ENCODE measurements at regions not wholly inside any gene's neighbourhood (a gene's known extent, or its start where the extent isn't known, plus 50 kb on each side); places are given as distances from the start of the nearest gene placed in this dataset.

- no peaks in the 10 kb centered on the region for H3K9me1 ChIP-seq (ENCODE audit: control insufficient read depth, insufficient read depth, low read length)
- BruUV-seq (replicated peaks) = no TSS peak
- H3K9me3 ChIP-seq (replicated peaks; ENCODE audit: control insufficient read depth, insufficient read depth, low read depth, low read length) = no peaks in the 10 kb centered on the region
- H3K4me3 ChIP-seq = no peak overlapping the region
- FAIRE-seq (no peak), ATAC-seq (no peak), DNase-seq (ENCODE audit: extremely low read depth in 1 of 4, low spot score in 3 of 4) (no peak)
- no peaks in the 10 kb centered on the region for H3K4me1 ChIP-seq (replicated peaks in 1 of 2; ENCODE audit: control insufficient read depth in 2 of 2, insufficient read depth in 2 of 2, low read length in 2 of 2)
- no peaks in the 10 kb centered on the region for H3K36me3 ChIP-seq (ENCODE audit: control insufficient read depth, insufficient read depth, low read length)
- CTCF ChIA-PET (ENCODE audit: low intra/inter-chr PET ratio) = no interaction called here
- no peak overlapping the region for H3K9ac ChIP-seq (ENCODE audit: insufficient read depth in 1 of 2, low read depth in 2 of 2, low read length in 2 of 2)
- H2AFZ ChIP-seq (ENCODE audit: low read depth, low read length) = no peak overlapping the region
- WGBS (ENCODE audit: insufficient coverage, low coverage, missing lambda C conversion rate) = 3% methylated on average over 2 of the region's 2 CpGs
- H3K4me2 ChIP-seq (ENCODE audit: insufficient read depth, low read length) = no peak overlapping the region
- H3K27me3 ChIP-seq (ENCODE audit: control insufficient read depth in 2 of 2, insufficient read depth in 2 of 2, low read length in 2 of 2) = no peaks in the 10 kb centered on the region
- no peaks in the 10 kb centered on the region for H4K20me1 ChIP-seq (replicated peaks; ENCODE audit: control insufficient read depth, insufficient read depth, low read length)
- no peak overlapping the region for H3K27ac ChIP-seq (ENCODE audit: extremely low read depth, low read depth, low read length)
- no peak for TF ChIP-seq ZNF778 (CRISPR knock-in tag; IDR thresholded peaks at IDR 0.05)
- no peak for TF ChIP-seq DEAF1 (CRISPR knock-in tag; IDR thresholded peaks at IDR 0.05)
- no peak for TF ChIP-seq TAF9B (IDR thresholded peaks at IDR 0.05; ENCODE audit: partially characterized antibody)
- TF ChIP-seq KLF16 (IDR thresholded peaks at IDR 0.05) = no peak
- TF ChIP-seq CTCFL (IDR thresholded peaks at IDR 0.05; ENCODE audit: borderline replicate concordance, insufficient read depth, low read depth, low read length, poor library complexity, severe bottlenecking) = no peak
- TF ChIP-seq LEF1 (IDR thresholded peaks at IDR 0.05) = no peak
- TF ChIP-seq TAL1 (IDR thresholded peaks at IDR 0.05) = no peak
- no peak for TF ChIP-seq CSDE1 (IDR thresholded peaks at IDR 0.05)
- TF ChIP-seq TCF7L2 (IDR thresholded peaks at IDR 0.05; ENCODE audit: low read depth, low read length) = no peak
- no peak for TF ChIP-seq MTF1 (CRISPR knock-in tag; IDR thresholded peaks at IDR 0.05; ENCODE audit: borderline replicate concordance)
- no peak for TF ChIP-seq ZNF551 (CRISPR knock-in tag; IDR thresholded peaks at IDR 0.05)
- no peak for TF ChIP-seq POLR2A (conservative IDR thresholded peaks at IDR 0.05)
- TF ChIP-seq SNRNP70 (optimal IDR thresholded peaks at IDR 0.05; ENCODE audit: low read depth, low read length) = no peak
- no peak for TF ChIP-seq POLR2AphosphoS5 (IDR thresholded peaks at IDR 0.05; ENCODE audit: control insufficient read depth, insufficient read depth, low read depth, low read length)
- no peak for TF ChIP-seq ELF2 (CRISPR knock-in tag; IDR thresholded peaks at IDR 0.05)
- TF ChIP-seq ZBTB26 (CRISPR knock-in tag; IDR thresholded peaks at IDR 0.05) = no peak
- TF ChIP-seq ZBTB7A (IDR thresholded peaks at IDR 0.05; ENCODE audit: borderline replicate concordance, control insufficient read depth, low read depth, low read length) = no peak
- TF ChIP-seq ZKSCAN8 (CRISPR knock-in tag; IDR thresholded peaks at IDR 0.05) = no peak
- POLR2A ChIA-PET = no interaction called here
- H3K79me2 ChIP-seq (ENCODE audit: control insufficient read depth, insufficient read depth, low read length) = no peaks in the 10 kb centered on the region
- intact Hi-C loops (cut with micrococcal nuclease) (no loop called here), in situ Hi-C loops (cut with MboI) (no loop called here)
These were observed 660.4 kb downstream of the CD109 start for GRCh38 chr6:74356391-74356790.

Data from K562 (cell line).